Lung (tissue), 11 donors: ENCODE measurements at regions not wholly inside any gene's neighbourhood (a gene's known extent, or its start where the extent isn't known, plus 50 kb on each side); places are given as distances from the start of the nearest gene placed in this dataset.
A peak's percentile ranks its signal among the peaks of the same experiment; 100 is the strongest.

ENCODE experiments used
- ATAC-seq: fragments of 200-7000 bp; cut with Tn5 transposase; one replicate; pipeline ENCODE4 v1.9.1; 2020; ENCODE audit warnings: moderate number of reproducible peaks; ENCODE audit not compliant: insufficient read depth, low FRiP score
- DNase-seq, 3 donors: peaks; one replicate each; pipeline ENCODE4 v3.0.0-alpha.2; 2013 to 2017
- H3K27ac ChIP-seq, 2 donors: one replicate each; pipeline ENCODE4 v1.5.1; 2013; ENCODE audit warnings: mild to moderate bottlenecking in 2 of 2, moderate library complexity in 2 of 2, control low read depth in 1 of 2, inconsistent platforms in 1 of 2, low read depth in 1 of 2, low read length in 1 of 2
- H3K27me3 ChIP-seq, 3 donors: one replicate each; pipeline ENCODE4 v1.5.1; 2013; ENCODE audit warnings: low read length in 2 of 3; ENCODE audit not compliant: control insufficient read depth in 3 of 3, insufficient read depth in 3 of 3
- H3K36me3 ChIP-seq, 4 donors: one replicate each; pipeline ENCODE4 v1.5.1; 2013; ENCODE audit warnings: low read length in 4 of 4, mild to moderate bottlenecking in 1 of 4, moderate library complexity in 1 of 4; ENCODE audit not compliant: control insufficient read depth in 4 of 4, insufficient read depth in 4 of 4
- H3K4me1 ChIP-seq, 5 donors: one replicate each; pipeline ENCODE4 v1.5.1; 2013; ENCODE audit warnings: low read length in 5 of 5, mild to moderate bottlenecking in 2 of 5, moderate library complexity in 1 of 5; ENCODE audit not compliant: control insufficient read depth in 5 of 5, insufficient read depth in 5 of 5
- H3K4me3 ChIP-seq: one replicate; pipeline ENCODE4 v1.5.1; 2013; ENCODE audit warnings: mild to moderate bottlenecking, control low read depth, moderate library complexity
- H3K9ac ChIP-seq, 2 donors: one replicate each; pipeline ENCODE4 v1.5.1; 2013; ENCODE audit warnings: low read length in 2 of 2, control low read depth in 1 of 2; ENCODE audit not compliant: insufficient read depth in 1 of 2
- H3K9me3 ChIP-seq, 4 donors: one replicate each; pipeline ENCODE4 v1.5.1; 2013; ENCODE audit warnings: low read length in 3 of 4, mild to moderate bottlenecking in 1 of 4, moderate library complexity in 1 of 4; ENCODE audit not compliant: control insufficient read depth in 4 of 4, insufficient read depth in 3 of 4
- CTCF ChIP-seq: IDR thresholded peaks from 2 replicates; pipeline ENCODE4 v1.5.1; 2012; ENCODE audit warnings: mild to moderate bottlenecking; ENCODE audit errors: control extremely low read depth, extremely low read depth
- WGBS, 2 donors: extraction: QIAGEN DNeasy Blood & Tissue Kit; methylation state at CpG; one replicate each; pipeline ENCODE4 v1.1.7; 2013; 5-methylcytosine and 5-hydroxymethylcytosine counted together
- donor health status: control.
- donor health status: control.
- donor health status: Bipolar disorder and iron deficiency.
- donor health status: healthy.
- donor health status: DM: yes; HTN: yes; CAD: no.

DNA sequence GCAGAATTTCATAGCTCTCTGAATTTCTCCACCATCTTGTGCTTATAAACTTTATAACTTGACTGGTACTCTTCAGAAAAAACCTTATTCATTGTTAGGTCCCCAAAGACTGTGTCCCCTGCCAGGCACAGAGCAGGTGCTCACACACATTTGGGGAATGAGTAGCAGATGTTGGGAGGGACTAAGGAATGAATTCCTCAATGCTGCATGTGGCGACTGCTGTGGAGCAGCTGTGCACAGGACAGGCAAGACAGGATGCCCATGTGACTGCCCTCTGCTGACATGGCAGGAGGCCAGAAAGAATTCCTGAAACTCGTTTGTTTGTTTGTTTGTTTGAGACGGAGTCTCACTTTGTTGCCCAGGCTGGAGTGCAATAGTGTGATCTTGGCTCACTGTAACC lies 122.3 kb upstream of the ITGA6 start:
- Histone ChIP-seq H3K9ac (no peak overlapping the region), H3K9me3 (peaks cover 0 to 2% (median 0%) of the 10 kb centered on the region in 4 donors), H3K4me1 (peaks cover 0 to 5% (median 3%) of the 10 kb centered on the region in 5 donors), H3K27me3 (no peaks in the 10 kb centered on the region), H3K27ac (no peak overlapping the region), H3K4me3 (no peak overlapping the region), H3K36me3 (no peaks in the 10 kb centered on the region)
- DNase-seq = no peak
- no peak for ATAC-seq
- 50 to 53% methylated on average over 3 of the region's 3 CpGs for WGBS, 2 donors
- TF ChIP-seq CTCF = no peak

DNA sequence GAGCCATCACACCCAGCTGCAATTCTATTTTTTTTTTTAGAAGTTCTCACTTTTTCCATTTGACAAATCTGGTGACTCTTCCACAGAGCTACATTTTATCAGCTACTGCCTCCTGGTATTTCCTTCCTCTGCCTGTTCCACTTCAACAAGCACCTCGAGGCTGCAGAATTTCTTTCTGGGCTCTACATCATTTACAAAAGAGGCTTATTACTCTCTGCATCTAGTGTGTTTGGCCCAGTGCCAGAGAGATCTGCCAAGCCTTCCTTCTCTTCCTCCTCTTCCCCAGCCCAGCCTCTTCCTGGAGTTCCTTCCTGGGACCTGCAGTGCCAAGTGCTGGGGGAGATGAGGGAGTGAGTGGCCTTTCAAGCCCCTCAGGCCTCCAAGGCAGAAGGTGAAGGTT lies 119.6 kb upstream of the ITGA6 start:
- ATAC-seq = no peak
- peaks cover 0 to 6% (median 5%) of the 10 kb centered on the region in 5 donors for H3K4me1 ChIP-seq
- H3K9ac ChIP-seq = no peak overlapping the region
- peak overlapping the region in 1 of 2 donors; percentile 71 for H3K27ac ChIP-seq
- H3K36me3 ChIP-seq = no peaks in the 10 kb centered on the region
- WGBS, 2 donors = 0 to 5% methylated on average over 1 of the region's 1 CpG
- H3K9me3 ChIP-seq = no peaks in the 10 kb centered on the region
- peak; percentile 49 to 77 (median 67) for DNase-seq
- no peak overlapping the region for H3K4me3 ChIP-seq
- no peak for TF ChIP-seq CTCF
- no peaks in the 10 kb centered on the region for H3K27me3 ChIP-seq

DNA sequence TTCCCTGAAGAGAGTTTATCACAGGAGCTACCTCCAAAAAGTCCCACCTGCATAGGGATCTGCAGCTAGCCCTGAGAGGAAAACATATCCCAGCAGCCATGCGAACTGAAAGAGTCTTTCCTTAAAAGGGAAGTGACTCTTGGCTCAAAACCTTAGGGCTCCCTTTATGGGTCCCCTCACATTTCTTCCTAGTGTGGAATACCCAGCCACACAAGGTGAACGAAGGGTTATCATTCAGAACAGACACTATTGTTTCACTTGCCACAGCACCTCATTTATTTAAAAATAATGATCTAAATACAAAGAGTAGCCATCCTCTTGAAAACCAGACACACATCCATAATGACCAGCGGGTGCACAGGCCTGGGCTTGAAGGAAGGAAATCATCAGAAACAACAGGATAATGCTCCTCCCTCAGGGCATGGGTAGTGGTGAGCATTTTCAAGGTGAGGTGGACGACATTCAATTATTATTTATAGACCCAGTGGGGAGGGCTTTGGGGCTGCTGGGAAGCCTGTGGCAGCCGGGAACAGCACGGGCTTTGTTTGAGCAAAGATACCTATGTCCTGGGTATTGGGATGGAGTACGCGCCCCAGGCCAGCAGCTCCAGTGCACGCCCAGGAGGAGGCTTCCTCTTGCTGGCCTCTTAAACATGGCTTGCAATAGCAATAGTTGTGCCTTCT lies 119.0 kb upstream of the ITGA6 start:
- Histone ChIP-seq H3K27ac (peak overlapping the region in 1 of 2 donors; percentile 71), H3K27me3 (no peaks in the 10 kb centered on the region), H3K4me1 (peaks cover 0 to 6% (median 5%) of the 10 kb centered on the region in 5 donors), H3K9me3 (no peaks in the 10 kb centered on the region), H3K36me3 (no peaks in the 10 kb centered on the region), H3K9ac (no peak overlapping the region), H3K4me3 (no peak overlapping the region)
- no peak for TF ChIP-seq CTCF
- ATAC-seq (no peak), DNase-seq (peak in 1 of 3 donors; percentile 20)
- 56 to 70% methylated on average over 9 of the region's 9 CpGs for WGBS, 2 donors
